ENCODE measurements at regions not wholly inside any gene's neighbourhood (a gene's known extent, or its start where the extent isn't known, plus 50 kb on each side); places are given as distances from the start of the nearest gene placed in this dataset.

GRCh38 chr1:2879026-2879425, 77.5 kb upstream of the TTC34 start:
- TF ChIP-seq CTCF (IDR thresholded peaks at IDR 0.05), result no peak
- TF ChIP-seq POLR2A (IDR thresholded peaks at IDR 0.05), result no peak

Measured in adrenal gland (tissue), 5 donors.